Tibial nerve (tissue), 3 donors: ENCODE measurements at regions not wholly inside any gene's neighbourhood (a gene's known extent, or its start where the extent isn't known, plus 50 kb on each side); places are given as distances from the start of the nearest gene placed in this dataset.

Source experiments
- CTCF ChIP-seq, 5 experiments: fragments of 200-600 bp in 3 of 5; fragments of 450-650 bp in 2 of 5; sonication (generic) in 3 of 5; IDR thresholded peaks; one replicate each; pipeline ENCODE4 v1.5.1; 2016 to 2019; ENCODE audit warnings: antibody characterized with exemption in 5 of 5, mild to moderate bottlenecking in 3 of 5, moderate library complexity in 2 of 5
- POLR2A ChIP-seq, 2 donors: fragments of 450-650 bp; IDR thresholded peaks; one replicate each; pipeline ENCODE4 v1.6.1; 2017; ENCODE audit warnings: antibody characterized with exemption in 2 of 2, mild to moderate bottlenecking in 2 of 2, moderate library complexity in 2 of 2

GRCh38 chr2:8611700-8612099 is 70.2 kb upstream of the ID2 start:
- TF ChIP-seq CTCF (IDR thresholded peaks at IDR 0.05) = no peak
- TF ChIP-seq POLR2A (IDR thresholded peaks at IDR 0.05) = no peak
